ENCODE measurements at regions not wholly inside any gene's neighbourhood (a gene's known extent, or its start where the extent isn't known, plus 50 kb on each side); places are given as distances from the start of the nearest gene placed in this dataset.

- TF ChIP-seq POLR2A (IDR thresholded peaks at IDR 0.05; ENCODE audit: low read length) = no peak
- no peak for TF ChIP-seq GATA1 (IDR thresholded peaks at IDR 0.05; ENCODE audit: low read depth, low read length)
Observed at GRCh38 chr6:127403636-127404035, 55.6 kb downstream of the KIAA0408 start.

Measured in erythroblast (primary cell).